ENCODE measurements at regions not wholly inside any gene's neighbourhood (a gene's known extent, or its start where the extent isn't known, plus 50 kb on each side); places are given as distances from the start of the nearest gene placed in this dataset.
"Not testable (repeated sequence)": the region's sequence is repeated elsewhere in the genome, so short reads cannot be mapped to it uniquely, and the experiment has no call there.

GRCh38 chr7:98728555-98728954, 111.5 kb downstream of the NPTX2 start:
- DNase-seq (ENCODE audit: low read depth): no peak

- DNase-seq (ENCODE audit: low read depth): no peak
These were observed 112.0 kb downstream of the NPTX2 start for GRCh38 chr7:98729121-98729520.

DNA sequence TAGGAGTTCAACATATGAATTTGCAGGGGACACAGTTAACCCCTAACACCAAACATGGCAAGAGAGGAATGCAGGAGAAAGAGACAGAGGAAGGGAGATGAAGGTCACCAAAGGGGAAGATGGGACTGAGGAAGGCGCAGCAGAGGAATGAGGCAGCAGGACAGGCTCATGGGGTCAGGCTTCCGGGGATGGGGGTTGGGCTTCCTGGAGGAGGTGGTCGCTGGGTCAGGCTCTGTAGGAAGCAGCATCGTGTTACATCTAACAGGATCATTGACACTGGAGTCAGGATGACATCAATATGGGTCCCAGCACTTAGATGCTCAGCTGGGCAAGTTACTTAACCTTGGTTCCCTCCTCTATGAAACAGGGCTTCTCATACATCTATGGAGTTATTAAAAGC, 113.2 kb downstream of the NPTX2 start:
- DNase-seq (ENCODE audit: low read depth): no peak

DNA sequence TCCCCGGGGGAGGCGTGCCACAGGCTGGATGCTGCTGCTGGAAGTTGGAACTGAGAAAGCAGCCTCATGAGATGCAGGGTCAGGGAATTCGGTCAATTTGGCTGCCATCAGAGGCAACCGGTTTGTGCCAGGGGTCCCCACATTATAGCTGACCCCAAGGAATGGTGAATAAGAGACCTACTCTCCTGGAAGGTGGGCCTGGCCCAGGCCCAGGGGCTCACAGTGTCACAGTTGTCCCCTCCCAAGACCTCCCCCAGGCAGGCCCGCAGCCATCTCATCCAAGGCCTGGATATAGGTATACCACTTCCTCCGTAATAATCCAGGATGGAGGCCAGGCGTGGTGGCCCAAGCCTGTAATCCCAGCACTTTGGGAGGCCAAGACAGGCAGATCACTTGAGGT, 114.6 kb downstream of the NPTX2 start:
- no peak for DNase-seq (ENCODE audit: low read depth)

GRCh38 chr7:98733036-98733435, 116.0 kb downstream of the NPTX2 start:
- DNase-seq (ENCODE audit: low read depth): no peak

DNA sequence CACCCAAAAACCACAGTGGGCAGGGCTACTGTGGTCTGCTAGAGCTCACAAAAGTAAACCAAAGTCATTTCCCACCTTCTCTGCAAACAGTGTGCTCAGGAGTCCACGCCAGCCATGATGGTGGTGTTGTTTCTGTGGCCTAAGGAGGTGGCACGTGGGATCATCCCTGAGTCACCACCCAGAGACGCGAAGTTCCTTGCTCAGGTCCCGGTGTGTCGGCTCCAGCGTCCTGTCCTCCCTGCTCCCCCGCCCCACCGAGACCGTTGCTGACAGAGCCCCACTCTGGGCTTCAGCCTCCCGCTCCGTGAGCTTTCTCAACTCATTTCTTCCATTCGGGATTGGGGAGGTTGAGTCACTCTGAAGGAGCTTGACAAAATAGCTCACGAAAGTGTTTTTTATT, 118.7 kb downstream of the NPTX2 start:
- DNase-seq (ENCODE audit: low read depth): no peak

DNA sequence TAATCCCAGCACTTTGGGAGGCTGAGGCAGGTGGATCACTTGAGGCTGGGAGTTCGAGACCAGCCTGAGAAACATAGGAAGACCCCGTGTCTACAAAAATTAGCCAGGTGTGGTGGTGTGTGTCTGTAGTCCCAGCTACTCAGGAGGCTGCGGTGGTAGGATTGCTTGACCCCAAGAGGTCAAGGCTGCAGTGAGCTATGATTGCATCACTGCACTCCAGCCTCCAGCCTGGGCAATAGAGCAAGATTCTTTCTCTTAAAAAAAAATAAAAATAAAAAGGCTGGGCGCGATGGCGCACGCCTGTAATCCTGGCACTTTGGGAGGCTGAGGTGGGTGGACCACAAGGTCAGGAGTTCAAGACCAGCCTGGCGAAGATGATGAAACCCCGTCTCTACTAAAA, 119.4 kb downstream of the NPTX2 start:
- not testable (repeated sequence) for DNase-seq (ENCODE audit: low read depth)

- no peak for DNase-seq (ENCODE audit: low read depth)
These were observed 120.1 kb downstream of the NPTX2 start for GRCh38 chr7:98737176-98737575.

DNA sequence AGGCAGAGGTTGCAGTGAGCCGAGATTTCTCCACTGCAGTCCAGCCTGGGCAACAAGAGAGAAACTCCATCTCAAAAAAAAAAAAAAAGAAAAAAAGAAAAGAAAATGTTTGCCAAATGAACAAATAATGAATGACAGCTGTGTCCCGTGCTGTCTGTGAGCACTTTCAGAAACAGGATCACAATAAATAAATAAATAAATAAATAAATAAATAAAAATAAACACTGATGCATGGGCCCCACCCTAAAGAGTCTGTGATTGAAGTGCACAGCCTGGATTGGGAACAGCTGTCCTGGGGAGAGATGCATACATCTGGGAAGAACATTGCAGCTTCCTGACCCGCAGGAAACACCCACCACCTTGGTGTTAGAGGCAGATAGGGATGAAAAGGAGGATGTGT, 123.6 kb downstream of the NPTX2 start:
- DNase-seq (ENCODE audit: low read depth): no peak

DNA sequence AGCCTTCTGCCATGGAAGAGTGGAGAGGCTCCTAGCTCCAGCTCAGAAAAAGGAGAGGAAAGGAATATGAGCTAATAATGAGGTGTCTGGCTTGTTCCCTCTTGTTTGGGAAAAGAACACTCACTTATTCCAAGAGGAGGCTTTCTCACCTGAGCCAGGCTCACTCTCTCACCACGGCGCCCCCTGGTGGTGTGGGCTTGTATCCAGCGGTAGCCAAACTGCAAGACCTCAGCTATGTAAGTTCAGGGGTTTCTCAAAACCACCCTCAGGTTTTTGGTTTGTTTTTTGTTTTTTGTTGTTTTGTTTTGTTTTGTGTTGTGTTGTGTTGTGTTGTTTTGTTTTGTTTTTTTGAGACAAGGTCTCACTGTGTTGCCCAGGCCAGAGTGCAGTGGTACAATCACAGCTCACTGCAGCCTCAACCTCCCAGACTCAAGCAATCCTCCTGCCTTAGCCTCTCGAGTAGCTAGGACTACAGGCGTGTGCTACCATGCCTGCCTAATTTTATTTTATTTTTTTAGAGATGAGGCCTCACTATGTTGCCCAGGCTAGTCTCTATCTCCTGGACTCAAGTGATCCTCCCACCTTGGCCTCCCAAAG, 124.0 kb downstream of the TMEM130 start:
- peak; percentile 6 for DNase-seq (ENCODE audit: low read depth)

GRCh38 chr7:98748090-98748489, 121.7 kb downstream of the TMEM130 start:
- no peak for DNase-seq (ENCODE audit: low read depth)

- DNase-seq (ENCODE audit: low read depth): no peak
These were observed 116.6 kb downstream of the TMEM130 start for GRCh38 chr7:98753176-98753575.

DNA sequence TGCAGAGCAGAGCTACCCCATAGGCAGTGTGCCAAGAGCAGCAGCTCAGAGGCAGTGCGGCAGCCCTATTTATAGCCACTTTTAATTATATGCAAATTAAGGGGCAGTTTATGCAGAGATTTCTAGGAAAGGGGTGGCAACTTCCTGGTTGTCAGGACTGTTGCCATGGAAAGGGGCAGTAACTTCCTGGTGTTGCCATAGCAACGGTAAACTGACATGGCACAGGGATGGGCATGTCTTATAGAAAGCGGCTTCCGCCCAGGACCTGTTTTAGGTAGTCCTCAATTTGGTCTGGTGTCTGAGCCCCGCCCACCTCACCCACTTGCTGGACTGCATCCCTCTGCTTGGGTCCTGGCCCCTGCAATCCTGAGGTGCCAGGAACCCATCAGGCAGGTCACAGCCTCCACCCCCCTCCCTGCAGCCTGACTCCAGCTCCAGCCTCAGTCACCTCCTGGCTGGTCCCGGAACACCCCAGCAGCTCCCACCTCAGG, 115.8 kb downstream of the TMEM130 start:
- DNase-seq (ENCODE audit: low read depth): no peak

- DNase-seq (ENCODE audit: low read depth): no peak
These were observed 114.5 kb downstream of the TMEM130 start for GRCh38 chr7:98755138-98755898.

- no peak for DNase-seq (ENCODE audit: low read depth)
These were observed 111.7 kb downstream of the TMEM130 start for GRCh38 chr7:98758157-98758556.

GRCh38 chr7:98760201-98760651, 109.6 kb downstream of the TMEM130 start:
- no peak for DNase-seq (ENCODE audit: low read depth)

- no peak for DNase-seq (ENCODE audit: low read depth)
These were observed 108.6 kb downstream of the TMEM130 start for GRCh38 chr7:98761225-98761624.

DNA sequence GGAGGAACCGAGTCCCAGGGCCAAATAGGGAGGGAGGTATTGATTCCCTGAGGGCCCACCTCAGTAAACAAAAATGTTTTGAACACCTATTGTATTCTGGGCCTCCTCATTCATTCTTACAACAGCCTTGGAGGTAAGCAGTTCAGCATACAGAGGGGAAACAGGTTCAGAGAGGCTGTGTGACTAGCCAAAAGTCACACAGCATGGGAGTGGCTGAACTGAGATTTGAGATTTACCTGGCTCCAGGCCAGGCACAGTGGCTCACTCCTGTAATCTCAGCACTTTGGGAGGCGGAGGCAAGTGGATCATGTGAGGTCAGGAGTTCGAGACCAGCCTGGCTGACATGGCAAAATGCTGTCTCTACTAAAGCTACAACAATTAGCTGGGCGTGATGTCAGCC, 107.2 kb downstream of the TMEM130 start:
- DNase-seq (ENCODE audit: low read depth): no peak

DNA sequence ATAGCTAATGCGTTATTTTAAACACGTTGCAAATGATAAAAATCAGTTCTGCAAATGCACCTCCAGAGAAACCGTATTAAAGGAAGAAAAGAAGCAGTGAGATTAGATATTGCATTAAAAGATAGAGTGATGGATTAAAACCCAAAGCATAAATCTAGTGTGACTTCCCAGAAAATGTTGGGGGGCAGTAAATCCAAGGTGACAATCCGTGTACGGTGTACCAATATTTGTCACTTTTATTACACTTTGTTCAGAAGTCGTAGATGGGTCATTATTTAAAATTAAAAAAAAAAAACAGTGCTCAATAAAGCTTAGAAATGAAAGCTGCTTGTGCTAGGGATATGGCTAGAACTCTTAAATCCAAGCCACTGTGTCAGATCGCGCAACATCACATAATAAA, 106.4 kb downstream of the TMEM130 start:
- DNase-seq (ENCODE audit: low read depth): no peak

- DNase-seq (ENCODE audit: low read depth): no peak
These were observed 104.9 kb downstream of the TMEM130 start for GRCh38 chr7:98764946-98765345.

DNA sequence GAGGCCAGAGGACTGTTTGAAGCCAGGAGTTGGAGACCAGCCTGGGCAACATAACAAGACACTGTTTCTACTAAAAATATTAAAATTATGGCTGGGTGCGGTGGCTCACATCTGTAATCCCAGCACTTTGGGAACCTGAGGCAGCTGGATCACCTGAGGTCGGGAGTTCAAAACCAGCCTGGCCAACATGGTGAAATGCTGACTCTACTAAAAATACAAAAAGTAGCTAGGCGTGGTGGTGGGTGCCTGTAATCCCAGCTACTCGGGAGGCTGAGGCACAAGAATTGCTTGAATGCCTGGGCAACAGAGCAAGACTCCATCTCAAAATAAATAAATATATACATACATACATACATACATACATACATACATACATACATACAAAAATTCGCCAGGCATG, 99.7 kb downstream of the TMEM130 start:
- not testable (repeated sequence) for DNase-seq (ENCODE audit: low read depth)

DNA sequence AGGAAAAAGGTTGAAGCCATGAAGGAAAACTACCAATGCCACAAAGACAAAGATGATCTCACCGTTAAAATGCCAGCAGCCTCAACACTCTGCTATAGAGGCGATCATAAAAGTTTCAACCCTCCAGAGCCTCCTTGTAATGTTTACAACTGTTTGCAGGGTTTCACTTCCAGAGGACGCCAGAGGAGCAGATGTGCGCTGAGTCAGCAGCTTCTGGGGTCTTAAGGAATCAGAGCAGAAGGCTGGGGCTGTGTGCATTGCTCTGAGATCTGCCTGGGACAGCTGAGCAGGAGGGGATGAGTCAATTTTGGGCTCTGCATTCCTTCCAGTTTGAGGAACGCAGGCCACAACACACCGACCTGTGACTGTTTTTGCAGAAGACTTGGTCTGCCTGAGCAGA, 98.3 kb downstream of the TMEM130 start:
- DNase-seq (ENCODE audit: low read depth): peak; percentile 46

- no peak for DNase-seq (ENCODE audit: low read depth)
These were observed 97.7 kb downstream of the TMEM130 start for GRCh38 chr7:98771941-98772603.

All from non-pigmented ciliary epithelial cell (primary cell).